Stimulated activated CD8-positive, alpha-beta memory T cell treated with anti-CD3 and anti-CD28 coated beads, Interleukin-15, amount 100 ng/mL, for 24 hours (primary cell): ENCODE measurements at regions not wholly inside any gene's neighbourhood (a gene's known extent, or its start where the extent isn't known, plus 50 kb on each side); places are given as distances from the start of the nearest gene placed in this dataset.
"Not testable (repeated sequence)": the region's sequence is repeated elsewhere in the genome, so short reads cannot be mapped to it uniquely, and the experiment has no call there.

ENCODE experiments used
- DNase-seq: peaks from one replicate; pipeline ENCODE4 v3.0.0-alpha.2; 2020; ENCODE audit warnings: low read depth

- DNase-seq = not testable (repeated sequence)
These were observed 82.7 kb upstream of the METTL9 start for GRCh38 chr16:21516705-21517040.

GRCh38 chr16:21517263-21517662 is 82.1 kb upstream of the METTL9 start:
- DNase-seq = not testable (repeated sequence)

GRCh38 chr16:21519361-21520133 is 79.8 kb upstream of the METTL9 start:
- DNase-seq = not testable (repeated sequence)

GRCh38 chr16:21520134-21521047 is 79.0 kb upstream of the METTL9 start:
- DNase-seq = peak; percentile 99

GRCh38 chr16:21521048-21521389 is 78.4 kb upstream of the METTL9 start:
- DNase-seq = not testable (repeated sequence)

GRCh38 chr16:21521390-21522143 is 77.8 kb upstream of the METTL9 start:
- not testable (repeated sequence) for DNase-seq

- not testable (repeated sequence) for DNase-seq
These were observed 76.5 kb upstream of the METTL9 start for GRCh38 chr16:21522846-21523245.

- no peak for DNase-seq
These were observed 75.8 kb upstream of the METTL9 start for GRCh38 chr16:21523411-21524067.

- DNase-seq = no peak
These were observed 75.2 kb upstream of the METTL9 start for GRCh38 chr16:21524068-21524751.

GRCh38 chr16:21524752-21525028 is 74.7 kb upstream of the METTL9 start:
- not testable (repeated sequence) for DNase-seq

- not testable (repeated sequence) for DNase-seq
These were observed 74.1 kb upstream of the METTL9 start for GRCh38 chr16:21525029-21525895.

- not testable (repeated sequence) for DNase-seq
These were observed 73.1 kb upstream of the METTL9 start for GRCh38 chr16:21525956-21526922.

- no peak for DNase-seq
These were observed 72.2 kb upstream of the METTL9 start for GRCh38 chr16:21526923-21527807.

GRCh38 chr16:21529060-21529658 is 70.2 kb upstream of the METTL9 start:
- not testable (repeated sequence) for DNase-seq

GRCh38 chr16:21530729-21531383 is 68.5 kb upstream of the METTL9 start:
- not testable (repeated sequence) for DNase-seq

- DNase-seq = not testable (repeated sequence)
These were observed 66.4 kb upstream of the METTL9 start for GRCh38 chr16:21532996-21533395.

- not testable (repeated sequence) for DNase-seq
These were observed 65.9 kb upstream of the METTL9 start for GRCh38 chr16:21533474-21533873.
